ENCODE measurements at regions not wholly inside any gene's neighbourhood (a gene's known extent, or its start where the extent isn't known, plus 50 kb on each side); places are given as distances from the start of the nearest gene placed in this dataset.

DNA sequence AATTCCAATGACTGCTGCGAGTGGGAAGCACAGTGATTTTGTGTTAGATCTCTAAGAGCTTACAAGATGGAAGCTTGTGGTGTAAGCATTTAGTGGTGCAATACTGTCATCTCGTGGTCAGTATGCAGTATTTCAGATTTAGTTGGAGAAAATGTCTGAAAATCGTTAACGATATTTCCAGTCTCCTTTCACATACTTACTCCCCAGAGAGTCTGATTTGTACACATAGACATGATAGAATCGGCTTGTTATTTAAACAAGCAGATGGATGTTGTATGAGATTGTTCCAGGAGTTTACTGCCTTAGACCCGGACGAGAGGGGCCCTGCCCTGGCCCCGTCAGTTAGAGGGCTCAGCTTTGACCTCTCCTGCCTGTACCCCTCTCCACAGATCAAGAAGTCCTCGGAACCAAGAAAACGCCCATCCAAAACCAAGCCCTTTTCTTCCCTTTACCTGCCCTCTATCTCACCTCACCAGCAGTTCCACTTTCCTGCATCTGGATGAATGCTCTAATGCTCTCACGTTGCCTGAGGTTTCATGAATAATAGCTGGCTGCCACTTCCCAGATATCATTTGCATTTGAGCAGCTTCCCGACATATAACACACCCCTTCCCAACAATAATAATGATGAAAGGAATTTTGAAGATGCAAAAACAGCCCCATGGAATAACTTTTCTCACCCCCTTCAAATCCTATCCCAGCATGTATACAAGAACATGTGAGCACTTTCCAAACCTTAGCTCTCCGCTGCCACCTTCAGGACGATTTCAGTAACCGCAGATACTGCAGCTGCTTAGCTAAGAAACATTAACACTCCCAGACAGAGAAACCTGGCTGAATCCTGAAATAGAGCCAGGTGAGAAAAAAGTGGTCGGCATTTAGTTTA lies 247.3 kb downstream of the LTN1 start:
- H3K9me3 ChIP-seq, result no peaks in the 10 kb centered on the region
- no peaks in the 10 kb centered on the region for H3K36me3 ChIP-seq
- H3K4me2 ChIP-seq, result peak overlapping the region; percentile 88
- H3K4me1 ChIP-seq, result peaks cover 4% of the 10 kb centered on the region; the same call in 1 of the 2 replicates
- TF ChIP-seq Cebpa-rat (IDR thresholded peaks at IDR 0.05), result no peak
- H3K27ac ChIP-seq, result 0 out of 2 replicates have a peak overlapping the region, but pooled peaks have one; percentile 28
- H3K4me3 ChIP-seq, result peak overlapping the region; percentile 65
- peak overlapping the region; percentile 62; the same call in 1 of the 2 replicates for H3K9ac ChIP-seq
- no peaks in the 10 kb centered on the region for H3K27me3 ChIP-seq
- no peaks in the 10 kb centered on the region for H4K20me1 ChIP-seq

DNA sequence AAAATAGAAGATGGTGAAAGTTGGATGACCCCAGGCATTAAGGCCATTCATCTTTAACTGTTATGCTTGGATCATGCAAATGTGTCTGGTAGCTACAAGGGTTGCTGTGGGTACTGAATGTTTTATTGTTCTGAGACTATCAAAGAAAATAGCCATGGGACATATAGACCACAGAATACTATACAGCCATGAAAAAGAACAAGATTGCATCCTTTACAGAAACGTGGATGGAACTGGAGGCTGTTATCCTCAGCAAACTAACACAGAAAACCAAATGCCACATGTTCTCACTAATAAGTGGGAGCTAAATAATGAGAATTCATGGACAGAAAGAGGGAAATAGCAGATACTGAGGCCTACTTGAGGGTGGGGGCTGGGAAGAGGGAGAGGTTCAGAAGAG lies 249.0 kb downstream of the LTN1 start:
- Histone ChIP-seq H3K9me3 (no peaks in the 10 kb centered on the region), H3K4me1 (peaks cover 4% of the 10 kb centered on the region; the same call in 1 of the 2 replicates), H4K20me1 (no peaks in the 10 kb centered on the region), H3K36me3 (no peaks in the 10 kb centered on the region), H3K4me3 (no peak overlapping the region), H3K27me3 (no peaks in the 10 kb centered on the region), H3K27ac (no peak overlapping the region), H3K4me2 (no peak overlapping the region), H3K9ac (no peak overlapping the region)
- TF ChIP-seq Cebpa-rat (IDR thresholded peaks at IDR 0.05), result no peak

DNA sequence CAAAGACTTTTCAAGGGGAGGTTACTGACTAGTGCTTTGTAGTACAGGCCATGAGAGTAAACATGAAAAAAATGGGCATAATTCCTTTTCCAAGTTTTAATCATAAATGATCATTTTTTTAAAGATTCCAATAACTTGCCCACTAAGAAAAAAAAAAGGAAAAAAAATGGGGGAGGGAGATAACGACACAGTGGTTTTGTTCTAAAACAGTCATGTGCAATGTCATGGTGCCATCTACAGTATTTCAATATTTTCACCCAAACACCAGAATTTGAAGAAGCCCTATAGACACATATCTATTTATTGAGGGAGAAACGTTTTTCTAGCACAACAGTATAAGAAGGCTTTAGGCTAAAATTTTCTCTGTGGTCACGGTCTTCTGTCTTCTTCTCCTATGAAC lies 250.2 kb downstream of the LTN1 start:
- Histone ChIP-seq H4K20me1 (no peaks in the 10 kb centered on the region), H3K36me3 (no peaks in the 10 kb centered on the region), H3K9ac (no peak overlapping the region), H3K9me3 (no peaks in the 10 kb centered on the region), H3K4me2 (no peak overlapping the region), H3K27me3 (no peaks in the 10 kb centered on the region), H3K4me1 (peaks cover 4% of the 10 kb centered on the region; the same call in 1 of the 2 replicates), H3K27ac (no peak overlapping the region), H3K4me3 (no peak overlapping the region)
- no peak for TF ChIP-seq Cebpa-rat (IDR thresholded peaks at IDR 0.05)

DNA sequence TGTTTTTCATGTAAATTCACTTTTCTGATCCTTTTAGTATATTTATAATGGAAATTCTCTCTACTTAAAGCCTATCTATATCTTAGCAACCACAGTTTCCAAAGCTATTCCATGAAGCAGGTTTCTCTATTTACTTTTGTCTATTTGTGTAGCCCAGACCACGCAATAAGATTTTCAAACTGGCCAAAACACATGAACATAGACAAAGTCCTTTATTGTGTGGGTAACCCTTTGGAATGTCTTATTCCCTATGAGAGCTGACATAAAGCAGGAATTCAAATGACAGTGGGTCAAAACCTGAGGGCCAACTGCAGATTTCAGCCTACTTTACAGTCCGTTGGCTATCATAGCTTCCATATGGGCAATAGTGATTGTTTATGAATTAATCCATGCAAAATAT lies 252.6 kb downstream of the LTN1 start:
- no peak for TF ChIP-seq Cebpa-rat (IDR thresholded peaks at IDR 0.05)
- Histone ChIP-seq H3K9me3 (peaks cover 10% of the 10 kb centered on the region; the same call in 1 of the 2 replicates), H4K20me1 (no peaks in the 10 kb centered on the region), H3K4me3 (no peak overlapping the region), H3K4me1 (no peaks in the 10 kb centered on the region), H3K36me3 (no peaks in the 10 kb centered on the region), H3K9ac (no peak overlapping the region), H3K27ac (no peak overlapping the region), H3K4me2 (no peak overlapping the region), H3K27me3 (no peaks in the 10 kb centered on the region)

- Histone ChIP-seq H3K9ac (no peak overlapping the region), H3K36me3 (no peaks in the 10 kb centered on the region), H3K27ac (no peak overlapping the region), H3K9me3 (peaks cover 10% of the 10 kb centered on the region; the same call in 1 of the 2 replicates), H3K4me2 (no peak overlapping the region; the same call in 1 of the 2 replicates), H3K4me1 (peaks cover 7% of the 10 kb centered on the region), H3K27me3 (no peaks in the 10 kb centered on the region), H3K4me3 (no peak overlapping the region), H4K20me1 (no peaks in the 10 kb centered on the region)
- TF ChIP-seq Cebpa-rat (IDR thresholded peaks at IDR 0.05), result no peak
Observed at GRCh38 chr21:28738882-28739281, 253.8 kb downstream of the LTN1 start.

DNA sequence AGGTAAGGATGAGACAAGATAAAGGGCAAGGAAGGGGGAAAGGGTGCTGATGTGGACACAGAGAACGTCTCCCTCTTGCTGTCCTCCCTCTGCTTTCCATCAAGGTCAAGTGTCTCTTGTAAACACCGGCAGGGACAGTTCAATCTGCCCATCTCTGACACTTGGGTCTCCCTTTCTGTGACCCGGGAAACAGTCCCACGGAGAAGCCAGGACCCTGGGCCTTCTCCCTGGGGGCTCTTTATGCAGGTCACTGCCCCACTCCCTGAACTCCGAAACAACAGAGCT lies 254.3 kb downstream of the LTN1 start:
- no peak for TF ChIP-seq Cebpa-rat (IDR thresholded peaks at IDR 0.05)
- H3K27ac ChIP-seq, result no peak overlapping the region

DNA sequence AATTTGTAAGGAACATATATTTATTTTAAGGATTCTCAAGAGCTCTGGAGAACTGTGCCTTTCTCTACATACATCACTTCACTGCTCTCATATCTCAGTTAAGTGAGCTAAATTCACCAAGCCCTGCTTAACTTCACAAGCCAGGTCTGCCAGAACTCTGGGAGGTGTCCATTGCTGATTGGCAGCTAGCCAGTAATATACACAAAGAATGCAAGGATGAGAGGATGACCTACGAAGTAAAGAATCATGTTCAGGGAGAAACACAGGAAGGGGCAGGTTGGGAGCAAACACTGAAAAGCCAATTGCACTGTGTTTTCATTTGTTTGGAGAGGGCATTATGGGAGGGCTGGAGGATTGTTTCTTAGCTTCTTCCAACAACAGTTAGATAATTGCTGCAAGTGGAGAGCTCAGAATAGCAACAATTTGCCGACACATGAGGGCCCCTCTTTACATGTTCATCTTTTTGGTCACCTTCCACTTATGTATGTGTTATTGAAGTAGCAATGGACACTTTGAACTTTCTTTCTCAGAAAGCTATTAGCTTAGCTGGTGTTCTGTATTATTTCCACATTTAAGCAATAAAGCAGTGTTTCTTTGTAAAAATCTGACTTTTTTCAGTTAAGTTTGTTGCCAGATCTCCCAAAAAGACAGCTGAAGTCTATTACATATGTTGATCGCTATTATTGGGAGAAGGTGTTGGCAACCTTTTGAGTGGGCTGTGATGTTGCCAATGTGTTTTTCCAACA lies 254.8 kb downstream of the LTN1 start:
- Histone ChIP-seq H3K36me3 (no peaks in the 10 kb centered on the region), H3K4me3 (no peak overlapping the region), H3K27me3 (no peaks in the 10 kb centered on the region), H3K27ac (no peak overlapping the region), H3K4me1 (peaks cover 7% of the 10 kb centered on the region), H3K4me2 (no peak overlapping the region), H3K9ac (no peak overlapping the region), H4K20me1 (no peaks in the 10 kb centered on the region), H3K9me3 (peaks cover 10% of the 10 kb centered on the region; the same call in 1 of the 2 replicates)
- no peak for TF ChIP-seq Cebpa-rat (IDR thresholded peaks at IDR 0.05)

More for the DNA sequence above, 254.3 kb downstream of the LTN1 start:
- Histone ChIP-seq H3K4me2 (no peak overlapping the region), H3K4me1 (peaks cover 7% of the 10 kb centered on the region), H4K20me1 (no peaks in the 10 kb centered on the region), H3K36me3 (no peaks in the 10 kb centered on the region), H3K9ac (no peak overlapping the region), H3K9me3 (peaks cover 10% of the 10 kb centered on the region; the same call in 1 of the 2 replicates), H3K27me3 (no peaks in the 10 kb centered on the region), H3K4me3 (no peak overlapping the region)

DNA sequence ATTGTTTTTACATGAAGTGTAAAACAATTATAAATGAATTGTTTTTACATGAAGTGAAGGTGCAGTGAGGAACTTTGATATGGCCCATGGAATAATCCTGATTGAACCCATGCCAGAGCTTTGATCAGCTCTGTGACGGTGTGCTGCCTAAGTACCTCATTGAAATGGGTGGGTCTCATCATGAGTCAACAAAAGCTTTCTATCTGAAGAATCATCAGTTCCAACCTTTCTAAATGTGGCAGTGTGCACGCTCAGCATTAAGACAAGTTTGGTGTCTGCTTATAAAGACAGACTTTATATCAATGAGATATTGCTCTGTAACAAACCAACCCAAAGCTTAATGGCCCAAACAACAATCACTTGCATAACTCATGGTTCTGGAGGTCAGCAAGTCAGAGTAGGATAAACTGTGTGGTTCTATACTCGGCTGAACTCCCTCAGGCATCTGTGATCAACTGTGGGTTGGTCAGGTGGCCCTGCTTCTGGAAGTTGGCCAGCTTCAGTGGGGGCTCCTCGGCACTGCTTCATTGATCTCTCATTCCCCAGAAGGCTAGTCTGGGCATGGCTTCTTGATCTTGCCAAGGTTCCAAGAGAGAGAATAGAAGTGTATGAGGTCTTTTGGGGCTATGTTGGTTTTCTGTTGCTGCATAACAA lies 258.0 kb downstream of the LTN1 start:
- TF ChIP-seq Cebpa-rat (IDR thresholded peaks at IDR 0.05), result no peak
- Histone ChIP-seq H3K4me3 (no peak overlapping the region), H4K20me1 (no peaks in the 10 kb centered on the region), H3K36me3 (no peaks in the 10 kb centered on the region), H3K4me1 (peaks cover 7% of the 10 kb centered on the region), H3K4me2 (peak overlapping the region; percentile 3; the same call in 1 of the 2 replicates), H3K27ac (no peak overlapping the region), H3K9ac (no peak overlapping the region), H3K27me3 (no peaks in the 10 kb centered on the region), H3K9me3 (peaks cover 10% of the 10 kb centered on the region; the same call in 1 of the 2 replicates)

GRCh38 chr21:28731700-28732321 lies 260.9 kb downstream of the LTN1 start:
- H4K20me1 ChIP-seq, result no peaks in the 10 kb centered on the region
- peaks cover 7% of the 10 kb centered on the region for H3K4me1 ChIP-seq
- peaks cover 10% of the 10 kb centered on the region; the same call in 1 of the 2 replicates for H3K9me3 ChIP-seq
- H3K4me3 ChIP-seq, result no peak overlapping the region
- H3K9ac ChIP-seq, result no peak overlapping the region
- no peak overlapping the region for H3K4me2 ChIP-seq
- no peak for TF ChIP-seq Cebpa-rat (IDR thresholded peaks at IDR 0.05)
- no peak overlapping the region for H3K27ac ChIP-seq
- H3K27me3 ChIP-seq, result no peaks in the 10 kb centered on the region
- no peaks in the 10 kb centered on the region for H3K36me3 ChIP-seq

Measured in BLaER1 (cell line).